Neural crest cell (in vitro differentiated cells): ENCODE measurements at regions not wholly inside any gene's neighbourhood (a gene's known extent, or its start where the extent isn't known, plus 50 kb on each side); places are given as distances from the start of the nearest gene placed in this dataset.

Experiments
- DNase-seq: peaks from one replicate; pipeline ENCODE4 v3.0.0; 2021; ENCODE audit warnings: low read depth, mixed read lengths, low spot score
- H3K27ac Mint-ChIP-seq: one replicate; pipeline ENCODE4 v1.8.0; 2021; ENCODE audit warnings: mild to moderate bottlenecking, mixed read lengths; ENCODE audit not compliant: unreplicated experiment
- H3K27me3 Mint-ChIP-seq: 2 replicates; pipeline ENCODE4 v1.8.0; 2021; ENCODE audit warnings: low read depth, mild to moderate bottlenecking, mixed read lengths
- H3K36me3 Mint-ChIP-seq: 2 replicates; pipeline ENCODE4 v1.8.0; 2021; ENCODE audit warnings: low read depth, mild to moderate bottlenecking, mixed read lengths
- H3K4me1 Mint-ChIP-seq: 2 replicates; pipeline ENCODE4 v1.8.0; 2021; ENCODE audit warnings: mixed read lengths
- H3K4me3 Mint-ChIP-seq: one replicate; pipeline ENCODE4 v1.8.0; 2021; ENCODE audit warnings: mild to moderate bottlenecking, mixed read lengths
- H3K9me3 Mint-ChIP-seq: 2 replicates; pipeline ENCODE4 v1.8.0; 2021; ENCODE audit warnings: mixed read lengths
- CTCF ChIP-seq: fragments of 200-600 bp; sonication (generic); conservative IDR thresholded peaks from 2 replicates; pipeline ENCODE4 v1.5.0; 2021; ENCODE audit warnings: antibody characterized with exemption, mild to moderate bottlenecking

GRCh38 chr12:3962631-3963483 lies 89.7 kb upstream of the PARP11 start:
- H3K27ac Mint-ChIP-seq, result no peak overlapping the region
- no peaks in the 10 kb centered on the region for H3K9me3 Mint-ChIP-seq
- H3K27me3 Mint-ChIP-seq, result no peaks in the 10 kb centered on the region
- H3K4me3 Mint-ChIP-seq, result no peak overlapping the region
- TF ChIP-seq CTCF, result no peak
- DNase-seq, result no peak
- H3K36me3 Mint-ChIP-seq, result no peaks in the 10 kb centered on the region
- H3K4me1 Mint-ChIP-seq, result peaks cover 6% of the 10 kb centered on the region

DNA sequence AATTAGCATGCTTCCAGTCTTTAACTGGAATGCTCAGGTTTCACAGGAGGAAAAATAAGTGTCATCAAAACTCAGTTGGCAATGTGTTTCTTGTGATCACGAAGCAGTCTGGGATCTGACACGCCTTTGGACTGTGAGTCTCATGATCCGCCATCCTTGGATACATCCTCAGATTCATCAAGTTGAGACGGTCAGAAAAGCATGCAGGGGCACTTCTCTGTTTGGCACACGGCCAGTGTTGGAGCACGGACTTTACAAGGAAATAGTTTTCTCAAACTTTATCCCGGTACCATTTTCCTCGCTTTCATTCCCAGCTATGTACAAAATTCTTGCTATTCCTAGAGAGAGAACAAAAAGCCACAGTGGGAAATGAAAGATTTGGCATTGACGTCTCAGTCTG lies 88.4 kb upstream of the PARP11 start:
- Mint-ChIP-seq H3K4me1 (peaks cover 6% of the 10 kb centered on the region), H3K36me3 (no peaks in the 10 kb centered on the region), H3K27me3 (no peaks in the 10 kb centered on the region), H3K27ac (no peak overlapping the region), H3K4me3 (no peak overlapping the region), H3K9me3 (no peaks in the 10 kb centered on the region)
- no peak for TF ChIP-seq CTCF
- no peak for DNase-seq

DNA sequence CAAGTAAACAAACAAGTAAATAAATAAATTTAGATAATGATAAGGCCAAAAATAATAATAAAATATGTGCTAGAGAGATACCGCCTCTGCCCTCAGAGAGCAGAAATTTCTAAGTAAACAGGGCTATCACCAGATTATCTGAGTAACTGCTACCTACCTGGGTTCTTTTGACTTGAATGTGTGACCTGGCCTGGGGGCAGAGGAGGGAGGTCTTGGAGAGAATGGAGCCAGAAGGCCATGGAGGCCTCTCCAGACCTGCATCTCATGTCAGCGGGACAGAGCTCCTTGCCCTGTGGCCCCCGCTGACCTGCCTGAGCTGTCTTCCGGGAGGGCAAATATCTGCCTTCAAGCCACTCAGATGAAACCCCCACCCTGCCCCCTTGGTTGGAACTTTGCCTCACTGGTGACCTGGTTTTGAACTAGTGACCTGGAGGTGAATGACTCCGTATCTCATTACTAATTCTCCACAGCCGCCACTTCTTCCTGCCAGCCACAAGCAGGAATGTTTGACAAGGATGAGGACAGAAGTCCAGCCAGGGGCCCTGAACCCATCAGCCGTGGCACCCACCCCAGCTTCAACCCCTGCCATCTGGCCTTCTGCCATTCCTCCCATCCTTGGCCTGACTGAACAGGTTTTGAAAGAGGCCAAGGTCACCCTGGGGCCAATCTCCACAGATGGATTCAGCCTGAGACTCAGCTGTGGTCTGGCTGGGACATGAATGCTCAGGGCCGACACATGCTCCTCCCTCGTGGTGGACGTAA lies 86.8 kb upstream of the PARP11 start:
- H3K27me3 Mint-ChIP-seq, result no peaks in the 10 kb centered on the region
- no peaks in the 10 kb centered on the region for H3K9me3 Mint-ChIP-seq
- TF ChIP-seq CTCF, result no peak
- peaks cover 6% of the 10 kb centered on the region for H3K4me1 Mint-ChIP-seq
- H3K4me3 Mint-ChIP-seq, result no peak overlapping the region
- H3K36me3 Mint-ChIP-seq, result no peaks in the 10 kb centered on the region
- DNase-seq, result no peak
- H3K27ac Mint-ChIP-seq, result no peak overlapping the region

- no peak overlapping the region for H3K27ac Mint-ChIP-seq
- H3K27me3 Mint-ChIP-seq, result no peaks in the 10 kb centered on the region
- no peaks in the 10 kb centered on the region for H3K9me3 Mint-ChIP-seq
- H3K4me1 Mint-ChIP-seq, result peaks cover 6% of the 10 kb centered on the region
- no peak overlapping the region for H3K4me3 Mint-ChIP-seq
- no peak for TF ChIP-seq CTCF
- no peaks in the 10 kb centered on the region for H3K36me3 Mint-ChIP-seq
- no peak for DNase-seq
These were observed 85.3 kb upstream of the PARP11 start for GRCh38 chr12:3958534-3958933.

DNA sequence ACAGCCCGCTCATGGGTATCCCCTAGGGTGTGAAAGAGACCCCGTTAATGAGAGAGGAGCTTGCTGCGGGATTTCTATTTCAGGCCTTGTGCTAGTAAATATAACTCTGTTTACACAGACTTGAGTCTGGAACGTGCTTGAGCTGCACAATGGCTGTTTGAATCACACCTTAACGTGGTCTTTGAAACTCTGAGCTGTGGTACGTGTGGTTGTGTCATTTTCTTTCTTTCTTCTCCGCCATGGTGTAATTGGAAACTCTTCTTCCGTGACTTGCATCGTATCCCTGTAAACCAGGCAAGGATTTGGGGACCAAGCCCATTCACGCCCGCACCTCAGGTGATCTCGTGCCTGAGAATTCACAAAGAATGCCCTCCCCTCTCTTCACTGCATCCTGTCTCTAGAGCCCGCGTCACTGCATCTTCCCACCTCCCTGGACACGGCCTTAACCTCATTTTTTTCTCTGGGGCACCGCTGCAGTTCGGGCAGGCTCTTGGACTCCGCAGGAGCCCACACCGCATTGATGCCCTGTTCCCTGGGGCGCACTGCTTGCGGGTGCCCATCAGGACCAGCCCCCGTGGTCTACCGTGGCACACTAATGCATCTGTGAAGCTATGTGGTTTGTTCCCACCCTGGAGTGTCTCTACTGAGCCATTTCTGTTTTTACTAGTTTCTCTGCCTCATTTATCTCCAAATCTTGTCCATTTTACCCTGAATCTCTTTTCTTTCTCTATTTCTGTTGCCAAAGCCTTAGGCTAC lies 78.4 kb upstream of the PARP11 start:
- Mint-ChIP-seq H3K27ac (no peak overlapping the region), H3K9me3 (no peaks in the 10 kb centered on the region), H3K27me3 (peaks cover 2% of the 10 kb centered on the region), H3K4me1 (peaks cover 12% of the 10 kb centered on the region), H3K4me3 (no peak overlapping the region), H3K36me3 (peaks cover 4% of the 10 kb centered on the region)
- TF ChIP-seq CTCF, result no peak
- no peak for DNase-seq
